ENCODE measurements at regions not wholly inside any gene's neighbourhood (a gene's known extent, or its start where the extent isn't known, plus 50 kb on each side); places are given as distances from the start of the nearest gene placed in this dataset.

- TF ChIP-seq CTCF (IDR thresholded peaks at IDR 0.05; ENCODE audit: low read length) = no peak
- TF ChIP-seq EZH2 (IDR thresholded peaks at IDR 0.05; ENCODE audit: borderline replicate concordance, low read length) = no peak
These were observed 107.5 kb upstream of the FAR2 start for GRCh38 chr12:29041621-29042020.
